HL-60 (cell line): ENCODE measurements at regions not wholly inside any gene's neighbourhood (a gene's known extent, or its start where the extent isn't known, plus 50 kb on each side); places are given as distances from the start of the nearest gene placed in this dataset.

Experiments
- CTCF ChIP-seq: IDR thresholded peaks from one replicate; pipeline ENCODE4 v1.5.1; 2011; ENCODE audit warnings: low read length, control low read depth, inconsistent platforms; ENCODE audit not compliant: insufficient read depth
- GABPA ChIP-seq: IDR thresholded peaks from 2 replicates; pipeline ENCODE4 v1.6.1; 2012; ENCODE audit warnings: low read depth
- POLR2AphosphoS5 ChIP-seq: IDR thresholded peaks from 2 replicates; pipeline ENCODE4 v1.6.1; 2012; ENCODE audit warnings: low read depth
- TF ChIP-seq, protein P1 (sequence below): IDR thresholded peaks from 2 replicates; pipeline ENCODE4 v1.6.1; 2012; ENCODE audit warnings: low read depth; ENCODE audit not compliant: insufficient replicate concordance

DNA sequence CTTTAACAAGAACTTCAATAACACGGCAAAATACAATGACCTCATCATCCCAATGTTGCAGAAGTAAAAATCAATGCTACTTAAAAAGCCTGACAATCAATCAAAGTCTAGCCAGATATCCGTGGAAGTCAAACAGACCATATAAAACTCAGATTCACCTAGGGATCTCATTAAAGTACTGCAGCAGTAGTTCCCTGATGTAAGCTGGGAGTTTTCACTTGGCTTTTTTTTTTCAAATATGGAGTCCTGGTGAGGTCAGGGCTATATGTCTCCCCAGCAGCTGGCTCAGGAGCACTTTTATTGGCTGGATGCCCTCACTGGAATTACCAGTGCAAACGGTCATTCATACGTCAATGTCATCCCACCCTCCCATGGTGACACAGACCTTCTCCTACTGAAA lies 220.6 kb upstream of the SLC30A5 start:
- TF ChIP-seq CTCF (no peak), POLR2AphosphoS5 (no peak), GABPA (no peak)
- TF ChIP-seq, protein P1, sequence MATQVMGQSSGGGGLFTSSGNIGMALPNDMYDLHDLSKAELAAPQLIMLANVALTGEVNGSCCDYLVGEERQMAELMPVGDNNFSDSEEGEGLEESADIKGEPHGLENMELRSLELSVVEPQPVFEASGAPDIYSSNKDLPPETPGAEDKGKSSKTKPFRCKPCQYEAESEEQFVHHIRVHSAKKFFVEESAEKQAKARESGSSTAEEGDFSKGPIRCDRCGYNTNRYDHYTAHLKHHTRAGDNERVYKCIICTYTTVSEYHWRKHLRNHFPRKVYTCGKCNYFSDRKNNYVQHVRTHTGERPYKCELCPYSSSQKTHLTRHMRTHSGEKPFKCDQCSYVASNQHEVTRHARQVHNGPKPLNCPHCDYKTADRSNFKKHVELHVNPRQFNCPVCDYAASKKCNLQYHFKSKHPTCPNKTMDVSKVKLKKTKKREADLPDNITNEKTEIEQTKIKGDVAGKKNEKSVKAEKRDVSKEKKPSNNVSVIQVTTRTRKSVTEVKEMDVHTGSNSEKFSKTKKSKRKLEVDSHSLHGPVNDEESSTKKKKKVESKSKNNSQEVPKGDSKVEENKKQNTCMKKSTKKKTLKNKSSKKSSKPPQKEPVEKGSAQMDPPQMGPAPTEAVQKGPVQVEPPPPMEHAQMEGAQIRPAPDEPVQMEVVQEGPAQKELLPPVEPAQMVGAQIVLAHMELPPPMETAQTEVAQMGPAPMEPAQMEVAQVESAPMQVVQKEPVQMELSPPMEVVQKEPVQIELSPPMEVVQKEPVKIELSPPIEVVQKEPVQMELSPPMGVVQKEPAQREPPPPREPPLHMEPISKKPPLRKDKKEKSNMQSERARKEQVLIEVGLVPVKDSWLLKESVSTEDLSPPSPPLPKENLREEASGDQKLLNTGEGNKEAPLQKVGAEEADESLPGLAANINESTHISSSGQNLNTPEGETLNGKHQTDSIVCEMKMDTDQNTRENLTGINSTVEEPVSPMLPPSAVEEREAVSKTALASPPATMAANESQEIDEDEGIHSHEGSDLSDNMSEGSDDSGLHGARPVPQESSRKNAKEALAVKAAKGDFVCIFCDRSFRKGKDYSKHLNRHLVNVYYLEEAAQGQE: no peak
